HepG2 (cell line): ENCODE measurements at regions not wholly inside any gene's neighbourhood (a gene's known extent, or its start where the extent isn't known, plus 50 kb on each side); places are given as distances from the start of the nearest gene placed in this dataset.

Source experiments
- ARHGAP35 ChIP-seq: sonication (generic); formaldehyde crosslinking; IDR thresholded peaks from 2 replicates; pipeline ENCODE4 v1.9.0; 2022; ENCODE audit warnings: mild to moderate bottlenecking, inconsistent platforms, moderate library complexity, missing genetic modification reagents, borderline replicate concordance
- CBX2 ChIP-seq, 2 experiments: fragments of 200-600 bp in 1 of 2; sonication (generic); formaldehyde crosslinking in 1 of 2; IDR thresholded peaks; 2 replicates each; pipeline versions ENCODE4 v1.7.0 to v1.8.1; 2018 to 2022; ENCODE audit warnings: low read depth in 2 of 2, low read length in 1 of 2, mild to moderate bottlenecking in 1 of 2, missing genetic modification reagents in 1 of 2
- CTCF ChIP-seq: sonication (generic); formaldehyde crosslinking; IDR thresholded peaks from 2 replicates; pipeline ENCODE4 v1.5.0; 2020; ENCODE audit warnings: mild to moderate bottlenecking, missing genetic modification reagents, moderate library complexity
- NR2C2 ChIP-seq: sonication (generic); formaldehyde crosslinking; IDR thresholded peaks from 2 replicates; pipeline ENCODE4 v1.4.0; 2020; ENCODE audit warnings: missing genetic modification reagents, mild to moderate bottlenecking, moderate library complexity, borderline replicate concordance
- SETDB1 ChIP-seq: sonication (generic); formaldehyde crosslinking; IDR thresholded peaks from 2 replicates; pipeline ENCODE4 v1.5.1; 2020; ENCODE audit warnings: missing genetic modification reagents, mild to moderate bottlenecking, borderline replicate concordance
- TFDP1 ChIP-seq: IDR thresholded peaks from 2 replicates; pipeline ENCODE4 v1.6.1; 2016; ENCODE audit warnings: missing compliant biosample characterization, missing genetic modification reagents, borderline replicate concordance

GRCh38 chr11:88061111-88061510, 114.1 kb downstream of the RAB38 start:
- TF ChIP-seq TFDP1 (CRISPR knock-in tag) (no peak), CBX2 (IDR thresholded peaks at IDR 0.05; ENCODE audit: low read depth, low read length) (no peak), CBX2 (CRISPR knock-in tag; IDR thresholded peaks at IDR 0.05; ENCODE audit: low read depth) (no peak), CTCF (CRISPR knock-in tag) (no peak), ARHGAP35 (no peak), SETDB1 (CRISPR knock-in tag) (no peak), NR2C2 (CRISPR knock-in tag) (no peak)
